Activated CD4-positive, alpha-beta T cell treated with anti-CD3 and anti-CD28 coated beads, Interleukin-10, Interleukin-2, amounts not matched to agents 100 ng/mL and 50 ng/mL, durations not matched to agents 16 hours and 8 hours (primary cell): ENCODE measurements at regions not wholly inside any gene's neighbourhood (a gene's known extent, or its start where the extent isn't known, plus 50 kb on each side); places are given as distances from the start of the nearest gene placed in this dataset.
"Not testable (repeated sequence)": the region's sequence is repeated elsewhere in the genome, so short reads cannot be mapped to it uniquely, and the experiment has no call there.

ENCODE experiments used
- DNase-seq: peaks from one replicate; pipeline ENCODE4 v3.0.0-alpha.2; 2020

DNA sequence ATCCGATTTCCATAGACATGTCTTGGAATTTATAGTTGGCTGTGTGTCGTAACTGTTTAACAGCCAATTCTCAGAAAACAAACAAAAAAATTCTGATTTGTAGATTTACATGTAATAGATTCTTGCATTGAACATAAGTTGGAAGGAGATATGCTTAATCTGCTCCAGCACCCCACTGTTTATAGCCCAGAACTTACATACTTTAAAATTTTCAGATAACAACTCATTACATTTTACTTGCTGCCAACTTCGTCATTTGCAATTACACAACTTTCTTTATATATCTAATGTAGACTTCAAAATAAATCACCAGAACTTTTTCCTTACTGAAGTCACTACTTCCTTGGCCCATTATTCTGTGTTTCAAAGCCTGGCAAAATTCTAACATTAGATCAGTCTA lies 472.3 kb upstream of the EYS start:
- no peak for DNase-seq

DNA sequence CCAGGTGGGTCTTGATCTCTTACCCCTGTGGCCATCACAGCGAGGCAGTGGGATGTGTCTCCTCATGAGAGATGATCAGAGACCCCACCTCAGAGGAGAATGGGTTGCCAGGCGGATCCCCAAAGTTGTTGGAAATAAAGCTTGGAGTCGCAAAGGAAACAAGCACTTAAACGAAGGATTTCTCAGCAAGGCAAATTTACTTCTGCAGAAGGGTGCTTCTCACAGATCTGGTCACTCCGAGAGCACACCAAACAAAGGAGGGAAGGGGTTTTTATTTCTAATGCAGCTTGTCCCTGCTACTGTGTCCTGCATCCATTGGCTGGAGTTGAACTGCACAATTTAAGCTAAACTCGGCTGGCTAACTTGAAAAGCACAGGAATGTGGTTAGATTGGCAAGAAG lies 466.6 kb upstream of the EYS start:
- DNase-seq, result no peak

DNA sequence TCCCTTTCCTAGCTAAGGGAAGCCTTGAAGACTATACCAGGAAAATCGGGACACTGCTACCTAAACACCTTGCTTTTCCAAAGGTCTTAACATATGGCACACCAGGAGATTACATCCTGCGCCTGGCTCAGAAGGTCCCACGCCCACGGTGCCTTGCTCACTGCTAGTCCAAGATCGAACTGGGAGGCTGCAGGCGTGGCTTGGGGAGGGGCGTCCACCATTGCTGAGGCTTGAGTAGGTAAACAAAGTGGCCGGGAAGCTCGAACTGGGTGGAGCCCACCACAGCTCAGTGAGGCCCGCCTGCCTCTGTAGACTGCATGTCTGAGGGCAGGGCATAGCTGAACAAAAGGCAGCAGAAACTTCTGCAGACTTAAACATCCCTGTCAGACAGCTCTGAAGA lies 459.7 kb upstream of the EYS start:
- DNase-seq, result not testable (repeated sequence)

DNA sequence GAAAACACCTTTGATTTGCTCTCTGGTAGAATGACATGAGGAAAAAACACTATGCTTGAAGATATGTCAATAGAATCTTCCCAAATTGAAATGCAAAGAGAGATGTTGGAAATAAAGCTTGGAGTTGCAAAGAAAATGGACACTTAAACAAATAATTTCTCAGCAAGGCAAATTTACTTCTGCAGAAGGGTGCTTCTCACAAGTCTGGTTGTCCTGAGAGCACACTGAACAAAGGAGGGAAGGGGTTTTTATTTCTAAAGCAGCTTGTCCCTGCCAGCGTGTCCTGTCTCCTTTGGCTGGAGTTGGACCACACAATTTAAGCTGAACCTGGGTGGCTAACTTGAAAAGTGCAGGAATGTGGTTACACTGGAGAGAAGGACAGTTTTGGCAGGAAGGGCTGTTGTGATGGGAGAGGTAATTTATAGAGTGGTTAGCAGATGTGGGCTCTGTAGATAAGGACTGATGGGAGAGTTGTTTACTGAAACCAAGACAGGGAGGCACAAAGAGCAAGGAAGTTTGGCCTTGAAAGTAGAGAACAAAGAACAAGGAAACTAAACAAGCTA lies 454.6 kb upstream of the EYS start:
- no peak for DNase-seq

DNA sequence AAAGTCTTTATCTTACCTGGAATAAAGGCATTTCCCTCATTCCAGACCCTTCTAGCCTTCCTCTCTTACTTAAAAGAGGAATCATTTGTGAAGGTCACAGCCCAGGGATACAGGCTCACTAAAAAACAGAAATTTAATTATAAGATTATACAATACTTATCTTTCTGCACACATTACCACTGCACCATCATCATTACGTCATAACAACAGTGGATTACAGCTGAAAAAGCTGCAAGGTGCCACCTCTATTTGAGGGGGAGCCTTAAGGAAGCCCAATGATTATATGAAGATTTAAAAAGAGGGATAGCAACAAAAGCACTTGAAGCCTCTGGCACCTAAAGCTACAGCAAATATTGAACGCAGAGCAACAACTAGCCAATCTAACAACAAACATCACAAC lies 452.9 kb upstream of the EYS start:
- DNase-seq, result no peak

DNA sequence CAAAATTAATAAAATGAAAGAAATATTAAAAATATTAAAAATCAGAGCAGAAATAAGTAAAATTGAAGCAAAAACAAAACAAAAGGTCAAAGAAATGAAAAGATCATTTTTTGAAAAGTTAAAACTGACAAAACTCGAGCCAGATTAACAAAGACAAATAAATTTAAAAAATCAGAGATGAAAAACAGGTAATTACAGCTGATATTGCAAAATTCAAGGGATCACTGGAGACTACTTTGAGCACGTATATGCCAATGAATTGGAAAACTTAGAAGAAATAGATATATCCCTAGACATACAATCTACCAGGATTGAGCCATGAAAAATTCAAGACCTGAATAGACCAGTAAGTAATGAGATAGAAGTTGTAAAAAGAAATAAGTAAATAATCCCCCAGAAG lies 446.2 kb upstream of the EYS start:
- DNase-seq, result no peak

DNA sequence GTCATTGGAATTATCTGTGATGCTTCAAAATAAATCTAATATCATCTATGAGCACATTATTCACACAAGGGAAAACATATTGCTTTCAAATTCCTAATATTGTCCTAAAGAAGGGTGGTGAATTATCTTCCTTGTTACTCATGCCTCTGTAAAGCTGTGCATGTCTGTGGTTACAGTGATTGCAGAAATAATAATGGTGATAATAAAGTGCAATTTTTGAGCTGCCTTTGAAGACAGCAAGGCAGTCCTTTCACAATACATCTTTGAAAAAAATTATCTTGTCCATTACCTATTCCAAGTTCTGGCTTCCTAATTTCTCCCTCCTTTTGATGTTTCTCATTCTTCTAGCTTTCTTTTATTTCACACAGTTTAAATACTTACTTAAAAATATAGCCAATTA lies 442.1 kb upstream of the EYS start:
- no peak for DNase-seq

DNA sequence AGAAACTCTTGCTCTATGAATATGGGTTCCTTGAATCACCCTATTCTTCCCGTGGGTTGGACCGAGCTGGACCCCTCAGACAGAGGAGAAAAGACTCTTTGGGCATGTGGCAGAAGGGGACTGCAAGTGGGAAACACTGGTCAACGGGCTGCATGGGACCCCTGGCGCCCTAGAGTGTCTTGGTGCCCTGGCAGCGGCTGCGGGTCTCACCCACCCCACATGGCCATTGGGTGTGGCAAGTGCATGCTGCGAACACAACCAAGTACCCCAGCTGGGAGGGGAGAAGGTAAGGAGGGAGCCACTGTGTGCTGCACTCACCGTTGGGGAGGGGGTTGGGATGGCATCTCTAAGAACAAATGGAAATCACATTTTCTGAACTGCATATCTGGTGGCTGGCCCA lies 438.8 kb upstream of the EYS start:
- no peak for DNase-seq

DNA sequence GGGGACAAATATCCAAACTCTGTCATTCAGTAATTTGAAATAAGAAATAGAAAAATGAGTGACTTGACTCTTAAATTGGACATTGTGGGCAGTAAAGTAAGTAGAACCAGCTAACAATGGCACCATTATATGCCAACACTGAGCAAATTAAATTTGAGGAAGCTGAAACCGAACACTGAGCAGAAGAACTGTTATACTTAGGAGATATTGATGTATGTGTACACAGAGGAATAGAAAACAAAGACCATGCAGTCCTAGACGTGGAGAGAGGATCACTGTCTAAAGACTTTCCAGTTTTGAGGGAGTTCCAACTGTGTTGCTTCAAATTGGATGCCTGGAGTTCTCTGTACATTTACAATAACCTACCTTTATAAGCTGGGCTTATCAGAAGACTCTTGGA lies 427.0 kb upstream of the EYS start:
- DNase-seq, result no peak

DNA sequence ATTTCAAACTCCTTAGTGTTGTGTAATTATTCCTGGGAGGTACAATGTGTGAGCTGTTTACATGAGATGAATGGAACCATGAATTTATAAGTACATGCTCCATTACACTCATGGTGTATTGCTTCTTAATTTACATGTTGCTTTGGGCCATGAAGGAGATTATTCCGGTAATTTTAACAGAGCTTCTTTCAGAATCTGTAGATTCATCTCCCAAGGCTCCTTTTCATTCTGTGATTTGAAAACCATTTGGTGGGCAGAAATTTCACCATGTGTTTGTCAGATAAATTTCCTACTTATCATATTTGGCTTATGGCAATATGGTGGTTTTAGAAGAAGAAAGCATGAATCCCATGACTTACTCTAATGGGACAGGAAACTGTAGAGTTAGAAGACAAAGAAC lies 421.6 kb upstream of the EYS start:
- DNase-seq, result no peak

DNA sequence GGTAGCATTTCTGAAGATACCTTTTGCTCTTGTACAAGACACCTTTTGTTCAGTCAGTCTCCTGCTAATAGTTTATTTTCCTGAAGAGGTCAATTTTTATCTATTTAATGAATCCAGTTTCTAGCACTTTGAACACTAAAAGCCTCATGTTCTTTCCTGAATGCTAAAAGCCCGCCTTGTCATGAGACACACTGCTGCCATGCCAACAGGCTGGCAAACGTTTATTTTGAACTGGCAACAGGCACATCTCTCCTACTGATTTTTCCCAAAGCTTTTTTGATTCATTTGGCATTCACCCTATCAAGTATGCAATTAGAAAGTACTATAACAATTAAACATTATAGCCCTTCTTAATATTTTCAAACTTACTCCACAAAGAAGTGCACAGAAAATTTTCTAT lies 421.2 kb upstream of the EYS start:
- DNase-seq, result no peak

DNA sequence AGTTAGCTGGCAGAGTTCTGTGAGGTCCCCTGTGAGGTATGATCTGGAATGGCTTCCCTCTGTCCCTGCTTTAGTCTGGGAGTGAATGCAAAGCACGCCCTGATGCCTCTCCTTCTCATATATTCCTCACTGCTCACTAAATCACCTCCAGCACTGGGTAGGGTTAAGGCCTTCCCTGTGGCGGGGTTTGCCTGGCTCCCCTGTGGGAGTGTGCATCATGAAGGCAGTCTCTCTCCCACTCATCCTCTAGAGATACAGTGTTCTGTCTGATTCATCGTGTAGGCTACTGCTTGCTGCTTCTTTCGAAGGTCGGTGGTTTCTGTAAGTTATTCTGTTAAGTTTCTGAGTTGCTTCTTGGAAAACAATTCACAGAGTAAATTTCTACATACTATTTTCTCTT lies 420.0 kb upstream of the EYS start:
- no peak for DNase-seq

DNA sequence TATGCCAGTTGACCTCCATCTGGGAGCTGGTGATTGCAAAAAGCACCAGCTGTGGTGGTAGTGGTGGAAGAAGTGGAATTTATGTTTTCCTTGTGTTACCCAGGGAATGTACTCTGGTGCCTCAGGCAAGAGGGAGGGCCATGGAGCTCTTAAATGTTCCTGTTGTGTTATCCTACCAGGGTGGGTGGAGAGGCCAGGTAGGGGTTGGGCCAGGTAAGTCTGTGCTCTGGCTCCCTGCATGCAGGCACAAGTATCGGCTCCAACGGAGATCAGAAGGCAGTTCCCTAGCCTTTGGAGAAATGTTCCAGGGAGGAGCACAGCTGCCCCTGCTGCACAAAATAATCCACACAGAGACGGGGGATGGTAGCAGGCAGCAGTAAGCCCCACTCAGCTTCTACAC lies 419.3 kb upstream of the EYS start:
- no peak for DNase-seq

DNA sequence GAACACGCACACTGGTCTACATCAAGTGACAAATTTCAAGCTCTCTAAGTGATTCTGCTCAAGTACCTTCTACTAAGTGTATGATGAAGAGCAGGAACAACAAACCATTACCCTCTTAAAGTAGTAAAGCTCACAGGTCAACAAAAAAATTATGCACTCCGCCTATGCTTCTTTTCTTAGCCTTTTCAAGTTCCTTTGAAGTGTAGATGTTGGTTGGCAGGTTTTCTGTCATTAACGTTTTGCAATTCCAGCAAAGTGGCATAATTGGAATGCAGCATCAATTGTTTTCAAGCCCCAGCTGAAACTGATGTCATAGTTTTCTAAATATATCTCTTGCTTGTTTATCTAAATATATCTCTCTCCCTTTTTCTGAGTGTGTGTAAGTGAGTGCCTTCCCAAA lies 396.9 kb upstream of the EYS start:
- no peak for DNase-seq

DNA sequence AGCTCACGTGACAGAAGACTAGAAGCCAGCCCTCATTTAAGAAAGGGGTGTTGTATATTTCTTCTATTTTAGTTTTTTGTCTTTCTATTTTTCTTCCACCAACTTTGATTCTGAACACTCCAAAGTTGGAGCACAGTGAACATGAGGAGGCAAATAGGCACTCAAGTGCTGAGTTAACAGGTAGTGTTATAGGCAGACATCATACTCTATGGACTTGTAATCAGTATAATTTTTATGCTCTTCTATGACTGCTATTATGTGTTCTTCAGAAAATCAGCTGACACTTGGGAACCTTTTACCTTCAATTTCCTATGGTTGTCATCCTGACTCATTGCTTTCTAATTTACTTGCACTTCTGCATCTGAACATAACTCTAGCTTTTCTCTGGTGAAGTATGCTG lies 396.3 kb upstream of the EYS start:
- DNase-seq, result no peak

DNA sequence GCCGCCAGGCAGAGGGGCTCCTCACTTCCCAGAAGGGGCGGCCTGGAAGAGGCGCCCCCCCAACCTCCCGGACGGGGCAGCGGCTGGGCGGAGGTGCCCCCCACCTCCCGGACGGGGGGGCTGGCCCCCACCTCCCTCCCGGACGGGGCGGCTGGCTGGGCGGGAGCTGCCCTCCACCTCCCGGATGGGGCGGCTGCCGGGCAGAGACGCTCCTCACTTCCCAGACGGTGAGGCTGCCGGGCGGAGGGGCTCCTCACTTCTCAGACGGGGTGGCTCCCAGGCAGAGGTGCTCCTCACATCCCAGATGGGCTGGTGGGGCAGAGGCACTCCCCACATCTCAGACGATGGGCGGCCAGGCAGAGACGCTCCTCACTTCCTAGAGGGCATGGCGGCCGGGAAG lies 389.7 kb upstream of the EYS start:
- DNase-seq, result no peak

DNA sequence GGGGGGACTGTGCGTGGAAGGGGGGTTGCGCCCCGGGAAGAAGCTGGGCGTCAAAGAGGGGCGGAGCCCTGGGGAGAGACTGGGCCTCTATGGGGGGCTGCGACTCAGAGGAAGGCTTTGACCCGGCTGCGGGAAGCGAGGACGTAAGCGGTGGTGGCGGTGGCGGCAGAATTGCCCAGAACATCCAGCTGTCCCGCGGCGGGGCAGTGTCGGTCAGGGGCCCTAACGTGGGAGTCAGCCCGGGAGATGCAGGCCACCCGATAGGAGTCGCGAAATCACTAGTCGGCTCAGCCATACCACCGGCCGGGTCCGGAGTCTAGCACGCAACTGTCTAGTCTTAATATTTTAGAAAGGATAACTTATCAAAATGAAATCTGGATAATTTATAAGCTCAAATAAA lies 387.6 kb upstream of the EYS start:
- DNase-seq, result no peak

DNA sequence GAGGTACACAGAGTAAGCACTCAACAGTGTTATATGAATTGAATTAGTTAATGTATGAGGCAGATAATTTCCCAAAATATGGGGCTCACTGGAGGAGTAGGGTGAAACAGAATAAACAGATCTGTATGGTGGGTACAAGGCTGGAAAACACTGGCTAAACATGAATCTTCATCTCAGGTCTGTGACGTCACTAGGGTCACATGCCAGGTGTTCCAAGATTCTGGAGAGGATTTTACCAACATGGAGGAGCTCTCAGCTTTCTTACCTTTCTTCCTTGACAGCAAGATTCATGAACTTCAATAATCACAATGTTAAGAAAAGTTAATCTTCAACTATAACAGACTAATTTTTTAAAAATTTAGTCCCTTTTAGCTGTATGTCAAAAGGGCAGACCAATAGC lies 385.3 kb upstream of the EYS start:
- DNase-seq, result not testable (repeated sequence)

DNA sequence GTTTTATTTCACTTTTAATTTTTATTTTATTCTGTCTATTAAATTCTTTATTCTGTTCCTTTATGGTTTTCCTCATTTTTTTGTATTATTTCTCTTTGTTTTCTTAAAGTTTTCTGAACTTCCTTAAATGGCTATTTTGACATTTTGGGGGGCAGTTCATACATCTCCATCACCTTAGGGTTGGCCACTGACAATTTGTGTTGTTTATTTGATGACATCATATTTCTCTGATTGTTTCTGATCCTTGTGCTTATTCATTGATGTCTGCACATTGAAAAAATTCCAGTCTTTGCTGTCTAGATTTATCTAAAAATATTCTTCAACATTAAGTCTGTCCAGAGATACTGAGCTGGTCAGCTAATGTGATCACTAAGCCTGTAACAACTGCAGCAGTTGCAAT lies 379.5 kb upstream of the EYS start:
- no peak for DNase-seq

DNA sequence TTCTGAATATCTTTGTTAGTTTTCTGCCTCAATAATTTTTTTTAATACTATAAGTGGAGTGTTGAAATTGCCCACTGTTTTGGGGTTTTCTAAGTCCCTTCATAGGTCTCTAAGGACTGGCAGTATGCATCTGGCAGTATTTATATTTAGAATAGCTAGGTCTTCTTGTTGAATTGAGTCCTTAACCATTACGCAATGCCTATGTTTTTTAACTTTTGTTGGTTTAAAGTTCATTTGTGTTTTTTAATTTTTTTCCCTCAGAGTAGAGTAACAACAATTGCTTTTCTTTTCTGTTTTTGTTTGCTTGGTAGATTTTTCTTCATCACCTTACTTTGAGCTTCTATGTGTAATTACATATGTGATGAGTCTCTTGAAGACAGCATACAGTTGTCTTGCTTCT lies 375.9 kb upstream of the EYS start:
- DNase-seq, result no peak

DNA sequence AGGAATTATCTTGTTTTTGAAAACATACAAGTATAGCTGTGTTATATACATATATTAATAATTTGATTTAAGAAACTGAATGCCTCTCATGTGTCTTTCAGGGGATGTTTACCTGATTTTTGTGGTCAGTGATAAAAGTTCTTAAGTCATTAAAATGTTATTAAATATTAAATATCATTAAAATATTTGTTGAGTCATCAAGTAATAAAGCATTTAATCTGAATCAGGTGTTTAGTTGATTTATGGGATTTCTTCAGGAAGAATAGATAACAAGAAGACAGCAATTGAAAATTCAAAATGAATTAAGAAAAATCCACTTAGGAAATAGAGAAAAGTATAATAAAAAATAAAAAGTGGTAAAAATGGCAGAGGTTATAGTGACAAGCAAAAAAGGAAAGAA lies 361.9 kb upstream of the EYS start:
- DNase-seq, result no peak

DNA sequence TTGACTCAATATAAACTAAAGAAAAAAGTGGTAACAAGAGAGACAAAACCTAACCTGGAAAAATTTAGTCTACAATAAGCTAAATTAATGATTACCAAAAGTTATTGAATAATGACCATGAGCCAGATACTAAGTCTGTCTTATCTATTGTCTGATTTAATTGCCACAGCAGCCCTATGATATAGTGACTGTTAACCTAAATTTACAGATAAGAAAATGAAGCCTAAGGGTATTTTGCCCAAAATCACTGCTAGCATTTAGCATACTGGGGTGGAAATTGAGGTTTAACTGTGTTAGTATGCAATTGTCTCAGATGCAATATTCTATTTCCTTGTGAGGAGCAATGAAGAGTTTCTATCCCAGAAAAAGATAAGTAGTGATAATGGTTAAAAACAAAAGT lies 361.0 kb upstream of the EYS start:
- DNase-seq, result no peak

DNA sequence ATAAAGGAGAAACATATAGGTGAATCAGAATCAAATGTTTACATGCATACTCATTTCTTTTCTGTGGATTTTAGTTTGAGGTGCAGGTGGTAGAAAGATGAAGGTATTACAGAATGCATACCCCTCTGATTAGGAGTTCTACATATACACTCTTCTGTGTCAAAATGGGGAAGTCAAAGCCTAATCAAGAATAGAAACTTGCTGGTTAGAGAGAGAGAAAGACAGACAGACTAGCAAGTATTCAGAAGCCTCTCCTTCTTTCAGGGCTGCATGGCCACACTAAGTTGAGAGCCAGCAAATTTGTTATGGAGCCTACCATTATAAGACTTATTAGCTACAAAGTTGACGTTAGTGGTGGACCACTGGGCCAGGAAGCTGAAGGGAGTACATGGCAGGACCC lies 358.3 kb upstream of the EYS start:
- DNase-seq, result no peak

DNA sequence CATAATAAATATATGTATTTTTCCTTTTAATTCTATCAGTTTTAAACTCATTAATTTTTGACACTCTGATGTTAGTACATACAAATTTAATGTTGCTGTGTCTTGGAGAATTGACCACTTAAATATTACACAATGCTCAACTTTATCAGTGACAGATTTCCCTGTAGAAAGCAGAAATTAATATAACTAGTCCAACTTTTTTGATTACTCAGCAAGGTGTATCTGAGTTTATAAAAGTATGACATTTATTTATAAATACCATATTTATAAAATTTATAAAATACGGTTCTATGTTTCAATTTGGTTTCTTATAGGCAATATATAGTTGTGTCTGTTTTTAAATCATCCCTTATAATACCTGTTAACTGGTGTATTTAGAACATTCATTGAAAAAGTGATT lies 350.0 kb upstream of the EYS start:
- no peak for DNase-seq

DNA sequence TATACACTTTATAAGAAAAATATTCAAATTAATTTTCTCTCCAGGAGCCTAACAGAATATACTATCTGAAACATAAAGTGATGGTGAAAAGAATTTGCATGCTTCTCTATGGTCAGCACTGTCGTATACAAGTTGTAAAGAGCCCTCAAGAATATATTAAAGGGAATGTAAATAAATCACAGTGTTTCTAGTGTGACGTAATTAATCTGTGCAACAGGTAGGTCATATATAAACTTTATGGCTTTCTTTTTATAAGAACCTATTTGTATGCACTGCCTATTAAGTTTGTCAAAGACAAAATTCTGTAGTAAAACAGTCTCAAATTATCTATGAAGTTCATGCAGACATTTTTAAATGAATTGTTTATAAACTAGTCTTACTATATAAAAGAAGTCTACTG lies 347.9 kb upstream of the EYS start:
- no peak for DNase-seq

DNA sequence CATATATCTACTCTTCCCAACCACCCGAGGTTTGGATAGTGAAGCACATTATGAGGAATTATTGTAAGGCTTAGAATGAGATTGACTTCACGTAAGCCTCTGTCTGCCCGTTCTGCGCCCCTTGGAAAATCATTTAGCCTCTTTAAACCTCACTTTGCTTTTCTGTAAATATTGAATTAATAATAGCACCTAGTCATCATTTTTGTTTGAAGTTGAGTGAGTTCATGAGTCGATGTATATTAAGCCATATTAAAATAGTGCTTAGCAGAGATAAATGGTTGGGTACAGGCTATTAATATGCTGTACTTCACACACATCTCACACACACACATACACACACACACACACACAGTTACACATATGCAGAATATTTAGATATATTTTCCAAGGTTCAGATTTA lies 344.8 kb upstream of the EYS start:
- DNase-seq, result no peak
